NT2/D1 (cell line): ENCODE measurements at regions not wholly inside any gene's neighbourhood (a gene's known extent, or its start where the extent isn't known, plus 50 kb on each side); places are given as distances from the start of the nearest gene placed in this dataset.

Experiments
- SUZ12 ChIP-seq: IDR thresholded peaks from 2 replicates; pipeline ENCODE4 v1.6.1; 2011; ENCODE audit not compliant: insufficient read length, insufficient read depth; ENCODE audit errors: extremely low read depth
- YY1 ChIP-seq: IDR thresholded peaks from 2 replicates; pipeline ENCODE4 v1.6.1; 2011; ENCODE audit not compliant: insufficient read length, insufficient read depth

DNA sequence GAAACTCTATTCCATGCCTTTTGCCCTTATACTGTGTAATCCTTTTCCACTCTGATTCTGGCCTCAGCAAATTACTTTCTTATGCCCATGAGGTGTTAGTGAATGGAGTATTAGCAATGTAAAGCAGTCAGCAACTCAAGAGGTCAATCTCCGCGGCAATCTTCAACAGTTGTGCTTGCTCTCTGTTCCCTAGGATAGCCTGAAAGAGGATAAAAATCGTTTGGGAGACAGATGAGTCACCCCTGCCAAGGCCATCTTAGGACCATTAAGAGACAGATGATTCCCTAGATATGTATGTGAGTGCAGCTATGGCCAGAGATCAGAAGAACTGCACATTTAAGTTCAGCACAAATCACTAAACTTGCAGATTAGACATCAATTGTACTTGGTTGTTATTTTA is 1145.8 kb downstream of the GALC start:
- no peak for TF ChIP-seq SUZ12
- TF ChIP-seq YY1: no peak
